ENCODE measurements at regions not wholly inside any gene's neighbourhood (a gene's known extent, or its start where the extent isn't known, plus 50 kb on each side); places are given as distances from the start of the nearest gene placed in this dataset.

DNA sequence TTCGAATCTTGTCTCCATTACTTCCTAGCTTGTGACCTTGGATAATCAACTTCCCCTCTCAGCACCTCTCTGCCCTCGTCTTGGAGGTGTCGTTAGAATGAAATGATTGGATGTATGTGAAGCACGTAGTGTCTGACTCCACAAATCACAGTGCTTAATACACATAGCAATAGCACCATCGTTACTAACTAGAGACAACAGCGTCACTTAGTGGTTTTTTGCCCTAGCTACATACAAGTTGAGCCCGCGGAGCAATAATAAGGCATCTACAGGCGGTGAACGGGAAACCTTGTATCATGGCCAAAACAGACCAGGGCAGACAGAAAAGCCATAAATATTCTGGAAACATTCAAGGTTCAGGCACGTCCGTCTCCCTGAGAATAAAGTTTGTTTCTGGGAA, 154.9 kb downstream of the ASCL4 start:
- no peak for TF ChIP-seq POLR2AphosphoS5 (IDR thresholded peaks at IDR 0.05)
- TF ChIP-seq, protein P1, sequence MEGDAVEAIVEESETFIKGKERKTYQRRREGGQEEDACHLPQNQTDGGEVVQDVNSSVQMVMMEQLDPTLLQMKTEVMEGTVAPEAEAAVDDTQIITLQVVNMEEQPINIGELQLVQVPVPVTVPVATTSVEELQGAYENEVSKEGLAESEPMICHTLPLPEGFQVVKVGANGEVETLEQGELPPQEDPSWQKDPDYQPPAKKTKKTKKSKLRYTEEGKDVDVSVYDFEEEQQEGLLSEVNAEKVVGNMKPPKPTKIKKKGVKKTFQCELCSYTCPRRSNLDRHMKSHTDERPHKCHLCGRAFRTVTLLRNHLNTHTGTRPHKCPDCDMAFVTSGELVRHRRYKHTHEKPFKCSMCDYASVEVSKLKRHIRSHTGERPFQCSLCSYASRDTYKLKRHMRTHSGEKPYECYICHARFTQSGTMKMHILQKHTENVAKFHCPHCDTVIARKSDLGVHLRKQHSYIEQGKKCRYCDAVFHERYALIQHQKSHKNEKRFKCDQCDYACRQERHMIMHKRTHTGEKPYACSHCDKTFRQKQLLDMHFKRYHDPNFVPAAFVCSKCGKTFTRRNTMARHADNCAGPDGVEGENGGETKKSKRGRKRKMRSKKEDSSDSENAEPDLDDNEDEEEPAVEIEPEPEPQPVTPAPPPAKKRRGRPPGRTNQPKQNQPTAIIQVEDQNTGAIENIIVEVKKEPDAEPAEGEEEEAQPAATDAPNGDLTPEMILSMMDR (IDR thresholded peaks at IDR 0.05): no peak
